HG03342 (cell line): ENCODE measurements at regions not wholly inside any gene's neighbourhood (a gene's known extent, or its start where the extent isn't known, plus 50 kb on each side); places are given as distances from the start of the nearest gene placed in this dataset.

ENCODE experiments used
- ATAC-seq: cut with Tn5 transposase; IDR thresholded peaks from one replicate; pipeline ENCODE4 v1.9.1; 2021; ENCODE audit warnings: mild to moderate bottlenecking, moderate library complexity; ENCODE audit not compliant: unreplicated experiment

DNA sequence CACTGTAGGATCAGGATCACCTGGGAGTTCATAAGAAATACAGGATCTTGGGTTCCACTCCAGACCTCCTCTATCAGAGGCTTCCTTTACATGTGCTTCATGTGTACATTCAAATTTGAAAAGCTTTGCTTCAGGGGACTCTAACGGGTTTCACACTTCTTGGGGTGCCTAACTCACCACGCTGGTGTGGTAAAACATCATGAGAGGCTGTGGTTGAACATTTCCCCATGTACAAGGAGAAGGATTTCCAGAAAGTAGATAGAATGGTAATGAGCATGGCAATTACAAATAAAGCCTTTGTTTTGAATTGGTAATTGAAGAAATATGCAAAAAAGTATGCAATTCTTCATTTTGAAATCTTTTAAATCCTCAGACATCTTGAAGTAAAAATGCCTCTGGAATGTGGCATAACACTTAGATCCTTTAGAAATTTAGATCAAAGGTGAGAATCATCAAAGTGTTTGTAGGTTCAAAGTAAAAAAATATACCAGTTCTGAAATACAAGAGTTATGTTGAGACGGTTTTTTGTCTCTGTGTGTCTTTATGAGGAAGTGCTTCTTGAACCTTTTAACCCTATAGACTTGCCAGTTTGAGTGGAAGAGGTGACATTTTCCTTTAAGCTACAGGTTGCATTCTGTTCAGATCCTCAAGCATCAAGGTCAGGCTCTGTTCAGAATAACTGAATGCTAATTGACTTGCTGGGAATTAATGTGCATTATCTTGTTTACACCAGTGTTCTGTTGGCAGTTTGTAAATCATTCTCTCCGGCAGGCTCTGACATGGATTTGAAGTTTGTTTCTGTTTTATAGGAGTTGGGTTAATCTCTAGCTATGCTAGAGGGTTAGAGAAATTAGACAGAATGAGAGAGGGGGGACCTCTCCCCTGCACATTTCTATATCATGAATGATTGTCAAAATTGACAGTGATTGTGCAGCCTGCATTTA, 415.3 kb downstream of the MAN2A1 start:
- ATAC-seq: no peak

DNA sequence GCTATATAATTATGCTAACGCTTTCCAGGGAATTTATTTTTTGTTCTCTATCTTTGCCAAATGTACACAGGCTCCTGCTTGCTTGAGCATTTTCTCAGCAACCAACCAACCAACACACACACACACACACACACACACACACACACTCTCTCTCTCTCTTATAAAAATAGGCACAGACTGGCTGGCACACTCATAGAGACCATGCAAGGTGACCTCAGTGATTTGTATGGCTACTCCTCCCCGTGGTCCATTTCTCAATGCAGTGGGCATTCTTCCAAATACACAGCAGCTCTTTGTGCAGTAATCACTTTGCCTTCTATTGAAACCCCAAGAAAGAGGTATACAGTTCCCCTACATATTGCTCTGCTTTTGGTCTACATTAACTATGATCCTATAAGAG, 416.0 kb downstream of the MAN2A1 start:
- ATAC-seq: no peak

DNA sequence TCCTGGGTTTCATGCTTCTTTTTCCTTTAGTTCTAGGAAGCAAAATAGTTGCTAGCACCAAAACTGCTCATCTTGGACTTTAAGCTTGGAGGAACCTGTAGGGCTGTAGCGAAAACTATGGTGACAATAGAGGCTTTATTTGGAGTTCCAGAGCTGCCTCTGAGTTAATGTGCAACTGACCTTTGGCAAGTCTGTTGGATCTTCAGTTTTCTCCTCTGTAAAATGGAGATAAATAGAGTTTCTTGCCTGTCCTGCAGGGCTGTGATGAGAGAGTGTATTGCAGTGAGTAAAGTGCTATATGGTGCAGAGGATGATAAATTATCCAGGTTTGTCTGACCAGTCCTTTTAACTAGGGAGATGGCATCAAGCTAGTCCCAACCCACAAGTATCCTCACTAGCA, 417.0 kb downstream of the MAN2A1 start:
- ATAC-seq: no peak

DNA sequence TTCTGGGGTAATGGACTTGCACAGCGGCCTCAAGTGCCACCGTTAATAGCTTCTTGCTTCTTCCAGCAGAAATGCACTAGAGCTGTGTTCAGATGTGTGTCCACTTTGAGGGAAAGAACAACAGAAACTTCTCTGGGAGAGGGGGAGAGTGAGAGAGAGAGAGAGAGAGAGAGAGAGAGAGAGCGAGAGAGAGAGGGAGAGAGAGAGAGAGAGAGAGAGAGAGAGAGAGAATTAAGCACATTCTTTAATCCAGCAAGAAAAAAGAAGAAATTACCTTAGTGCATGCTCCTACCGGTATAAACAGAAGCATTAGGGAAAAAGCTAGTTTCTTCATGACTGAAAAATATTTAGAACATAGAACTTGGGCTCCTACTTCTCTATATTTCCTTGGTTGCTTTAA, 418.8 kb downstream of the MAN2A1 start:
- ATAC-seq: no peak

DNA sequence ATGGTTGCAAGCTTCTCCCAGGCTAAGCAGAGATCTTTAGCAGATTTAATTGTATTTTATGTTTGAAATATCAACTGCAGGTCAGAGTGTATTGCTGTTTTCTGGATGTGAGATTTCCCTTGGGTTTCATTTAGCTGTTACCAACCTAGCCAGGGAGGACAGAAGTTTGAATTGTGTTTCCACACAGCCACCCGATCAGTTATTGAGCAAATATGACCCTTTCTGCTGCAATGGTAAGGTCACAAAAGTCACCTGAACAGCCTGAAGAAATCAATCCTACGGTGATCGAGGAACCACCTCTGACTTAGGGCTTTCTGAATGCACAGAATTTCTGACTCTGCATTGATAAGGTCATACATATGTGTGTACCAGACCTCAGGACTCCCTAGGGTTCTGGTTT, 419.9 kb downstream of the MAN2A1 start:
- no peak for ATAC-seq

DNA sequence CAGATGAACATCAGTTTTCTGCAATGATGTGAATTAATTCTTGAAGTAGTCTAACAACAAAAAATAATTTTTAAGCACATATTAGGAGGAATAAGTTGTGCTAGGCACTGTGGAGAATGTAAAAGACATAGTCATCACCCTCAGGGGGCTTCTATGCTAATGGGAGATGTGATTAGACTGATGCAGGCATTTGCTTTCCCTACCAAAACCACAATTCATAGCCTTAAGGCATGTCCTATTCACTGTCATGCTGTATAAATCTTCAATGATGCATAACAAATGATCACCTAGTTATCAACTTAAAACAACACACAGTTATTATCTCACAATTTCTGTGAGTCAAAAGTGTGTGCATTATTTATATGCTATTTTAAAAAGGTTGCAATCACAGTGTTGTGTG, 422.6 kb downstream of the MAN2A1 start:
- ATAC-seq: no peak

DNA sequence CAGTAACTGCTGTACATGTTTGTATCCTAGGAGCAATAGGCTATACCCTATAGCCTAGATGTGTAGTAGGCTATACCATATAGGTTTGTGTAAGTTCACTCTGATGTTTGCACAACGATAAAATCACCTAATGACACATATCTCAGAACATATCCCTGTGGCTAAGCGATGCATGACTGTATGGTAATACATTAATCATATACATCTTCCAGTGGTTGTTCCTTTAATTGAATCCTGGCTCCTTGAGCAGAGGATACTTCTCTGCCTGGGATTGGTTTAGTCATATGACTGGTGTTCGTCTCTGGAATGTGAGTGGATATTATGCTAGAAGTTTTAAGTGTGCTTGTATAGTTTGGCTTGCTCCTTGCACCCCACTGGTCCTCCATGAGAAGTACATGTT, 425.8 kb downstream of the MAN2A1 start:
- ATAC-seq: no peak

DNA sequence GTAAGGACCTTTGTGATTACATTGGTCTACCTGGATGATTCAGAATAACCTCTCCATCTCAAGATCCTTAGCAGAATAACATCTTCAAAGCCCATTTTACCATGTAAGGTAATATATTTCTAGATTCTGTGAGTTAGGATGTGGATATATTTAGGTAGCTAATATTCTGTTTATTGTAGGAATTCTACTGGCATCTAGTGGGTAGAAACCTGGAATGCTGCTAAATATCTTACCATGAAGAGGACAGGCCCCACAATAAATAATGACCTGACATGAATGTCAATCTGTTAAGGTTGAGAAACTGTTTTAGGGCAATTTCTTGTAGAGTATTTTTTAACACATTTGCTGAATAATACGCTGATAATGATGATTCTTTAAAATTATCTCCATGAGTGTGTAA, 426.8 kb downstream of the MAN2A1 start:
- no peak for ATAC-seq

DNA sequence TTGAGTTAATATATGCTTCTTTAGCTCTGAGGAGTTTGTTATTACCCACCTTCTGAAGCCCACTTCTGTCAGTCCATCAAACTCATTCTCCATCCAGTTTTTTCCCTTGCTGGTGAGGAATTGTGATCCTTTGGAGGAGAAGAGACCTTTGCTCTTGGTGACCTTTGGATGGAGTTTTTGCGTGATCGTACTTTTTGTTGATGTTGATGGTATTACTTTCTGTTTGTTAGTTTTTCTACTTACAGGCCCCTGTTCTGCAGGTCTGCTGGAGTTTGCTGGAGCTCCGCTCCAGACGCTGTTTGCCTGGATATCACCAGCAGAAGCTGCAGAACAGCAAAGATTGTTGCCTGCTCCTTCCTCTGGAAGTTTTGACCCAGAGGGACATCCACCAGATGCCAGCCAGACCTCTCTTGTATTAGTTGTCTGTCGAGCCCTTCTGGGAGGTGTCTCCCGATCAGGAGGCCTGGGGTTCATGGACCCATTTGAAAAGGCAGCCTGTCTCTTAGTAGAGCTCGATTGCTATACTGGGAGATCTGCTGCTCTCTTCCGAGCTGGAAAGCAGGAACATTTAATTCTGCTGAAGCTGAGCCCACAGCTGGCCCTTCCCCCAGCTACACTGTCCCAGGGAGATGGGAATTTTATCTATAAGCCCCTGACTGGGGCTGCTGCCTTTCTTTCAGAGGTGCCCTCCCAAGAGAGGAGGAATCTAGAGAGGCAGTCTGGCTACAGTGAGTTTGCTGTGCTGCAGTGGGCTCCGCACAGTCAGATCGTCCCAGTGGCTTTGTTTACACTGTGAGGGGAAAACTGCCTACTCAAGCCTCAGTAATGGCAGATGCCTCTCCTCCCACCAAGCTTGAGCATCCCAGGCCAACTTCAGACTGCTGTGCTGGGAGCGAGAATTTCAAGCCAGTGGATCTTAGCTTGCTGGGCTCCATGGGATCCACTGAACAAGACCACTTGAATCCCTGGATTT, 445.5 kb downstream of the MAN2A1 start:
- ATAC-seq: no peak

DNA sequence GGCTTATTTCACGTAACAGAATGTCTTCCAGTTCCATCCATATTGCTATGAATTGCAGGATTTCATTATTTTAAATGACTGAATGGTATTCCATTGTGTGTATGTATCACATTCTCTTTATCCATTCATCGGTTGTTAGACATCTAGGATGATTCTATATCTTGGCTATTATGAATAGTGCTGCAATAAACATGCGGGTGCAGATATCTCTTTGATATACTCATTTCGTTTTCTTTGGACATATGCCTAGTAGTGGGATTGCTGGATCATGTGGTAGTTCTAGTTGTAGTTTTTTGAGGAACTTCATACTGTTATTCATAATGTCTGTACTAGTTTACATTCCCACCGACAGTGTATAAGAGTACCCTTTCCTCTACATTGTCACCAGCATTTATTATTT, 460.5 kb downstream of the MAN2A1 start:
- ATAC-seq: no peak

DNA sequence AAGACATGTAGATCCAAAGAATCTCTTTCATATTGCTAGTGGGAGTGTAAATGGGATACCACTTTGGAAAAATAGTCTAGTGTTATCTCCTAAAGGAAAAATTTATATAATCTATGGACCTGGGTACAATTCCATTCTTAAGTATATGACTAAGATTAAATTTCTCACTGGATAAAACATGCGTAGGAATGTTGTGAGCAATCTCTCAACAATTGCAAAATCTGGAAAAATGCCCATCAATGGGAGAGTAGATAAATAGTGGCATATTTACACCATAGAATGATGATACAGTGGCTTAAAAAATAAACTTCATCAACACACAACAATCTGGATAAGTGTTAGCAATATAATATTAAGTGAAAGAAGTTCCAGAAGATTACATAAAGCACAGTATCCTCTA, 469.5 kb downstream of the MAN2A1 start:
- no peak for ATAC-seq

DNA sequence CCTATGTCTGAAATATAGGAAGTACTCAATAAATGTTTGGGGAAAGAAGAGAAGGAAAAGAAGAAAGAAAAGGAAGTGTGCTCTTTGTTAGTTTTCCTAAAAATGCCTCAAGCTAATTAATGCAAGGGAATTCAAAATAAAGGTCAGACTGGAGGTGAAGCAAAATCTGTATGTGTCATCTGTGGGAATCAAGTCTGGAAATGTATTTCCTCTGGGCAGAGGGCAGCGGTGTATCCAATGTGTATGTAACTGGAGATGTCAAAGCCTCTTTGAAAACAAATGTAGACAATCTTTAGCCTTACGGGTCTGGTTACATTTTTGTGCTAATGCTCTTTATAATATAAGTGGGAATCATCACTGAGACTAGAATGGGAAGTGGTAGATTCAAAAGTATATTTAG, 471.4 kb downstream of the MAN2A1 start:
- ATAC-seq: no peak

DNA sequence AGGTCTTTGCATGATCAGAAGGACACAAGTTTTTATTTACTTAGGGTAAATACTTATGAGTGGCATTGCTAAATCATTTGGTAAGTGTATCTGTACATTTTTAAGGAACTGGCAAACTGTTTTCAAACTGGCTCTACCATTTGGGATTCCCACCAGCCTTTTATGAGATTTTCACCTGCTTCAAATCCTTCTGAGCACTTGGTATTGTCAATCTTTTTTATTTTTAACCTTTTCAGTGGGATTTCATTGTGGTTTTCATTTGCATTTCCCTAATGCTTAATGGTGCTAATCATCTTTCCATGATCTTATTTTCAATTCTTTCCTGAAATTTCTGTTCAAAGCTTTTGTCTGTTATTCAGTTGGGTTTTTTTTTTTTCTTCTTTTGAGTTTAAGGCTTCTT, 475.6 kb downstream of the MAN2A1 start:
- ATAC-seq: no peak

DNA sequence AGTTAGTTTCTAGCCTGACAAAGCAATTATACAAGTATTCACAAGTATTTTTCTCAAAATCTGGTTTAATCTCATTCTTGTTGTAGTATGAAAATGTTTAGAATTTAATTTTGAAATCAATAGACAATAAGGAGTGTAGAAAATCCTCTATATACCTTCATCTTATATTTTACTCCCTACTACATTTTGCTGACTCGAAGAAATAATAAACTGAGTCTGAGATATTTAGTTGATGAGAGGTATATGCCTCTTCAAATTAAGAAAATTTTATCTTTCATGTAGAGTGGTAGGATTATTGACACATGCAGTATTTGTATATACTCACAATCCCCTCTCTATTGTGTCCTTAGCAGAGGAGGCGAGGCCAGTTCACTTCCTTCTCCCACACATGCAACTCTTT, 477.7 kb downstream of the MAN2A1 start:
- ATAC-seq: no peak

DNA sequence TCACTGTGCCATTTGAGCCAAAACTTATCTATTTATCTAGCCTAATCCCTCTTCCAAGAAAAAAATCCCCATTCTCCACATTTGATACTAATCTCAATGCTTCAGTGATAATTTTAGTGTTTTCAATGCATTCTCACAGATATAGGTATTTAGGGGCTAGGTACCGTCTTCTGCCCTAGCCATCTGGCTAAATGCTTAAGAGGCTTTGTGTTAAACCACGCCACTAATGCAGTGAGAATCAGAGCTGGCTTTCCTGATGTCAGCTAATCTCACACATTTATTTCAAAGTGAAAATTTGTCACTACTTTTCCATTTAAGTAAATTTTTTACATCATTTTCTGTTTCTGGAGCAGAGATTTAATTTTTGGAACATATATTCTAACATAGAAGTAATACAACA, 479.7 kb downstream of the MAN2A1 start:
- no peak for ATAC-seq

DNA sequence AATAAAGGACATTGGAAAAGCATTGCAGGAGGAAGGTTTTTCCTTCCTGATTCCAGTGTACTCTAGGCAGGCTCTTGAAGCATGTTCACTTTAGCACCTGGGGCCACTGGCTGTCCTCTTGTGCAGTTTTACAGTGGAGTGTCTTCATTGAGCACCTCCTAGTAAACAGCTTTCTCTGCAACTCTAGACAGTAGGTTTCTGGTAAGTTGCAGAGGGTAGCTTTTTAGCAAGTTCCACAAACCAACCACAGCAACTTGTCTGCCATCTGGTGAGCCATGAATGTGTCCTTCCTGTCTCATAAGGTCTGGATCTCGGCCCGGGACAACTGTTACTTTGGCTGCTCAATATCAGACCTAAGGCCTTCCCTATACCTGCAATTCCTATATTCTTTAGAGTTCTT, 488.0 kb downstream of the MAN2A1 start:
- no peak for ATAC-seq

DNA sequence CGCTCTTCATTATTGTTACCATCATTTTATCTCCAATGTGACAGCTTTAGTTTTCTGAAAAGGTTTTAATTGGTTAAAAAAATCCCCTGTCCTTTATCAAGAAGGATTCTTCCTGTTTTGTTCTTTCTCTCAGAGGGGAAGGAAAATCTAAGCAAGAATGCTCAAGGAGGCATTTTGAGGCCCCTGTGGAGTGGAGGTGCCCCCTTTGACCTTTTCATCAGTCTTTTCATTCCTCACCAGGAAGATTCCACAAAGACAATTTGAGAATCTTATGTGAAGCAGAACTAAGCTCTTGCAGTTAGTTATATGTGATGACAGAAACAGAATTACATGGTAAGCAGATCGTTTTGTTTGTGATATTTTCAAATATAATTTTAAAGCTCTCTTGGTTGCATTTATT, 489.6 kb downstream of the MAN2A1 start:
- no peak for ATAC-seq

DNA sequence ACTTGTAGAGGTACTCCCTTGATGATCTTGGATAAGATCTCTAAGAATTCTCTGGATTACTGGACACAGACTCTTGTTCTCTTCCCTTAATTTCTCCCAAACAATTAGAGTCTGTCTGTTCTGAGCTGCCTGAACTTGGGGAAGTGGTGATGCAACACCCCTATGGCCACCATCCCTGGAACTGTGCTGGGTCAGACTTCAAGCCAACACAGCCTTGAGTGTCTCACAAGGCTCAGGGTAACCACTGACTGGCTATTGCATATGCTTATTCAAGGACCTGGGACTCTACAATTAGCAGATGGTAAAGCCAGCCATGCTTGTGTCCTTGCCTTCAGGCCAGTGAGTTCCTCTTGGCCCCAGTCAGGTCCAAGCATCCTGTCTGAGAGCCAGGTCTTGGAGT, 504.5 kb downstream of the MAN2A1 start:
- no peak for ATAC-seq

DNA sequence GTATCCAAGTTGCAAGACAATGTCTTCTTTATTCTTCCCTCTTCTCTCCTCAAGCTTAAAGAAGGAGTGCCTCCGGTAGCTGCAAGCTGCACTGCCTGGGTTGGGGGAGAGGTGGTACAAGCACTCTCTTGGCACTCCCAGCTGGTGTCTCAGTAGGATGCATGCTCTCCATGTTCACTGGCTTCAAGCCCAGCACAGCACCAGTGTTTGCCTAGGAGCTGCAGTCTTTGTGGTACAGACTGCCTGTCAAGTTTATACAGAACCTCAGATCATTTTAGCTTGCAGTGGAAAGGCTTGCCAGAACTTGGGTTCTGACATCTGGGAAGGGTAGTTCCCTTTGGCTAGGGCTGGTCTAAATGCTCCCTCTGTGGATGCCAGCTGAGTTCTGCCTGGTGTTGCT, 505.6 kb downstream of the MAN2A1 start:
- ATAC-seq: no peak

DNA sequence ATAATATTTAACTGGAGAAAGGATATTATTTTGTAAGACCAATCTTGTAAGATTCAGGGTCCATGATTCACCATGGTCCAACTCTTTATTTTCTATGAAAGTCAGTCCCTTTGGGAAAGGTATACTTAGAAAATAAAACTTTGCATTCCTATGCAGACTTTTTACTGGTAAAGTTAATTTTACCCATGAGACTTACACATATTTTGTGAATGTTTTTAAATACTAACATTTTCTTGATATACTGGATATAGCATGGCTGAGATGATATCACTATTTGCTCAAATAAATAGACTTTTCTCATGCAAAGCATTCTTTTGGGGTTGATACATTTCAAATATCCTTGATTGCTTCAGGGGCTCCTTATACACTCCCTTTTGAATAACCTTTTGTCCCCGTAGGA, 512.1 kb downstream of the MAN2A1 start:
- ATAC-seq: no peak

DNA sequence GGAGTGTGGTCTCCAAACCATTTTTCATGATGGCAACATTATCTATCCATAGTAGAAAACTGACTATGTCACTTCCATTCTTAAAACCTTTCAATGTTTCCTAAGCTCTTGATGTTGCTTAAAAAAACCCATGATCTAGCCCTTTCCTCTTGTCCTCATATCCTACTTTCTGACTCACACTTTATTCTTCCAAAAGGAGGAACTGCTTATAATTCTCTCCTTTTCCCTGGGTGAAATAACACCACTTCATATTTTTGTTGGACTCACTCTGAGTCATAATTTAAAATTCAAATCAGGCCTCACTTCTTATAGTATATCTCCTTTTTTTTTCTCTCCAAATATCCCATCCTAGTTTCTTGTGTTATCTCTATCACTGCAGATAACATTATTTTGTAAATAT, 513.9 kb downstream of the MAN2A1 start:
- no peak for ATAC-seq

DNA sequence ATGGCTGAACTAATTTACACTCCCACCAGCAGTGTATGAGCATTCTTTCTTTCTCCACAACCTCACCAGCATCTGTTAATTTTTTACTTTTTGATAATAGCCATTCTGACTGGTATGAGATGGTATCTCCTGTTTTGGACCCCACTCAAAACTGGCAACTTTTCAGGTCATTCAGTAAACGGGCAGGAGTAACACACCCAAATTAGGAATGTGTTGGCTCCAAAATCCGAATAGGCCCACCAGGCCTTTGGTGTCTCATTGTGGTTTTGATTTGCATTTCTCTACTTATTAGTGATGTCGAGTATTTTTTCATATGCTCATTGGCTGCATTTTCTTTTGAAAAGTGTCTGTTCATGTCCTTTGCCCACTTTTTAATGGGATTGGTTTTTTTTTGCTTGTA, 517.1 kb downstream of the TMEM232 start:
- no peak for ATAC-seq
